EH (cell line): ENCODE measurements at regions not wholly inside any gene's neighbourhood (a gene's known extent, or its start where the extent isn't known, plus 50 kb on each side); places are given as distances from the start of the nearest gene placed in this dataset.
"Not testable (repeated sequence)": the region's sequence is repeated elsewhere in the genome, so short reads cannot be mapped to it uniquely, and the experiment has no call there.

Source experiments
- DNase-seq: peaks from one replicate; pipeline ENCODE4 v3.0.0-alpha.2; 2015; ENCODE audit warnings: low read depth

GRCh38 chr7:131636092-131636491 is 79.7 kb upstream of the PODXL start:
- no peak for DNase-seq

DNA sequence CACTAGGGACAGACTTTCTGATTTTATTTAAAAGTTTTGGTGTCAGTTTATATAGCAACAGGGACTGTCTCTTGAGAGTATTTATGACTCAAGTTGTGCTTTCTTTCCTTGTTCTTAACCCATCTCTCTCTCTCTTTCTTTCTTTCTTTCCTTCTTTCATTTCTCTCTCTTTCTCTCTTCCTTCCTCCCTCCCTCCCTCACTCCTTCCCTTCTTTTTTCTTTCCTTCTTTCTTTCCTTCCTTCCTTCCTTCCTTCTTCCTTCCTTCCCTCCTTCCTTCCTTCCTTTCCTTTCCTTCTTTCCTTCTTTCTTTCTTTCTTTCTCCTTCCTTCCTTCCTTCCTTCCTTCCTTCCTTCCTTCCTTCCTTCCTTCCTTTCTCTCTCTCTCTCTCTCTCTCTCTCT is 77.8 kb upstream of the PODXL start:
- not testable (repeated sequence) for DNase-seq

GRCh38 chr7:131633342-131633843 is 77.0 kb upstream of the PODXL start:
- peak; percentile 94 for DNase-seq

DNA sequence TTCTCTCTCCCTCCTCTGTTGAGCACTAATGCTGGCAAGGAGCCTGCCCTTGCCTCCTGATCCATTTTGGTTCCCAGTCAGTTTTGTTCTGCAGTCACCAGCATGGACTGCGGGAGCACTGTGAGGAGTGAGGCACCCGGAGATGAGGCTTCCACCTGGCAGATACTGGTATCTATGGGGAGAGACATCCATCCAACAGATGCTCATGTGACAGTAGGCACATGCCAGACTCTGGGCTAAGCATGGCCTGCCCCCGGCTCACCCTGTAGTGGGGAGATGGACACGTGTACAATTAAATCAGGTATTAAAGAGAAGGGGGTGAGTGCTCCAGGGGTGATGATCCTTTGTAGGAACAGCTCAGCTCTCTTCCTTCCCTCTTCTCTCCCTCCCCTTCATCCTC is 74.0 kb upstream of the PODXL start:
- no peak for DNase-seq

DNA sequence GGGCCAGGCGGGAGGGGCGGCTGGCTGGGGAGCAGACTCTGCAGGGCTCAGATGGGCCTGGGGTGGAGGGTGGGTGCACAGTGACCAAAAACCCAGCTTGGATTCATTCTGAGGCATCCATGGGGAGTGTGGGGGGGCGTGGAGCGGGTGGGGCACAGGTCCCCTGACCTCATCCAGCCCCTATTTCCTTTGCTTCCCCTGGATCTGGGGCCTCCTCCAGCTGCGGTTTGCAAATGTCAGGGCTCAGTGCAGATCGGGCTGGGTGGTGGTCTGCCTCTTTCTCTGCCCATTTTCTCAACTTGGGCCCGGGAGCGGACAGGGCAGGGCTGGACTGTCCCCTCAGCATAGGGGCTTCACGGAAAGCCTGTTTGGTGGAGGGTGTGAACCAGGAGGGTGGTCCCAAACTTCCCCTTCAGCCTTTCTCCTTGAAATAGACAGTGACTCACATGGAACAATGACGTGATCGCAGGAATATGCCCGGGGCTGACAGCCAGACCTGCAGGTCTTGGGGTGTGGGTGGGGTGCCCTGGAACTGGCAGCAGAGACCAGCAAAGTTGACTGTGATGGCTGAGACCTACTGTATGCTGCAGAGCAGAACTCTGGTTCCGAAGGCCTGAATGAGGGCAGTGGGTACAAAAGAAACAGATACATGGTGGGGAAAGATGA is 72.9 kb upstream of the PODXL start:
- DNase-seq = peak; percentile 73

GRCh38 chr7:131628634-131629033 is 72.2 kb upstream of the PODXL start:
- no peak for DNase-seq

- no peak for DNase-seq
Observed at GRCh38 chr7:131627735-131628190, 71.3 kb upstream of the PODXL start.

DNA sequence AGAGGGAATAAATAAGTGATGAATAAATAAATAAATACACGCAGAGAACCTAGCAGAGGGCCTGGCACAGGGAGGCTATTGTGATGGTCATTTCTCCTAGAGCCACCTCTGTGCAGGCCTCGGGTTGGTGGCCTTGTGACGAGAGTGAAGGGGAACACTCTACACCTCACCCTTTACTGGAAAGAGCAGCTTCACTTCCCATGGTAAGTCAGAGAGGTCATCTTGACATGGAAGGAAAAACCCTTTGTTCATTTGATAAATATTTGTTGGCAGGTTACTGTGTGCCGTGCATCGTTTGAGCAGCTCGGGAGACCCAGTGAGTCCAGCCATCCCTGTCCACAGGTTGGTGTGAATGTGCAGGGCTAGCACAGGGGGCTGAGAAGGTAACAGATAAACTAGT is 70.2 kb upstream of the PODXL start:
- DNase-seq = no peak

- DNase-seq = peak; percentile 97
Observed at GRCh38 chr7:131625817-131626372, 69.5 kb upstream of the PODXL start.

GRCh38 chr7:131625345-131625744 is 68.9 kb upstream of the PODXL start:
- not testable (repeated sequence) for DNase-seq

DNA sequence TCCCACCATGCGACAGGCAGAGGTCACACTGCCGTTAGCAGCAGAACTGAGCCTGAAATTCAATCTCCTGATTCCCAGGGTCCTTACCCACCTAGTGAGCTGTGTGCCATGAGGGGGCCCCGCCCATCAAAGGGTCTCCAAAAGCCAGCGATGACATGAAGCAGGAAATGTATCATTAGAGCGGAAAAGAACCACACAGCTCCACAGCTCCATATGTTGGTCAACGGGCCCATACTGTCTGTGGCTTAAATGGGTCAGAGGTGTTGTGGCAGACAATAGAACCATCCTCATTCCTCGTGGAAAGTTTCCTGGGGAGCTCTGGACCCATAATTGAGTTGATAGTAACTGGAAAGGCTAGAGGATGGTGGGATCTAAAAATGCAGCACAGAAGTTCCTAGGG is 68.1 kb upstream of the PODXL start:
- no peak for DNase-seq

GRCh38 chr7:131623154-131623553 is 66.7 kb upstream of the PODXL start:
- no peak for DNase-seq

DNA sequence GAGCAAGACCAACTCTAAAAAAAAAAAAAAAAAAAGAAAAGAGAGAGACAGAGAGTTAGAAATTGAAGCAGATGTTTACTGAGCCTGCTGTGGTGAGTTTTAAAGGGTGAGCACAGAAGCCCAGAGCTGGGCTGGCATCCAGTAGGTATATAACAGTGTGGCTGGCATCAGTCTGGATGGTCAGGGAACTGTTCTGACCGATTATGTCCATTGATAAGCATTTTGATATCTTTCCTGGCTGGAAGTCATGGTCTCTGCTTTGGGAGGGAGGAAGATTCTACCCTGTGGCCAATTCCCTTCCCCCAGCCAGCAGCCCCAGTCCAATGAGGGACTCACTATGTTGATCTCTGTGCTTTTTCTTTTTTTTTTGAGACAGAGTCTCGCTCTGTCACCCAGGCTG is 65.2 kb upstream of the PODXL start:
- no peak for DNase-seq

- DNase-seq = peak; percentile 45
Observed at GRCh38 chr7:131620673-131621609, 64.5 kb upstream of the PODXL start.

- DNase-seq = no peak
Observed at GRCh38 chr7:131619336-131620305, 63.2 kb upstream of the PODXL start.

DNA sequence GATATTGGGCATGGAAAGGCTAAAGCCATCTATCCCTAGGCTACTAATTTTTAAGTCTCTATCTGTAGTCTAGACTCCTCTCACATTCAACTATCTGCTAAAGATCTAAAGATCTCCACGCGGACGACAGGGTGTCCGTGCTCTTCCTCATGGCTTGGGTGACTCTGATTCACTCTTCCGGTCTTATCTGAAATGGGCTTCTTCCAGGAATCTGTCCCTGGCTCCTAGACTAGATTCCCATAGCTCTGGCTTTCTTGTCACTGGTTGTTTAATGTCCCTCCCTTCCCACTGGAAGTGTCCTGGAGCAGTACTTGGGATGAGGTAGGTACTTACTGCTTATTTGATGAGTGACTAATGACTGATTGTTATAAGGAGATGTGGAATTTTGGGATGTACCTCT is 62.0 kb upstream of the PODXL start:
- no peak for DNase-seq

GRCh38 chr7:131616487-131617200 is 60.2 kb upstream of the PODXL start:
- DNase-seq = no peak

- no peak for DNase-seq
Observed at GRCh38 chr7:131613909-131614308, 57.5 kb upstream of the PODXL start.

DNA sequence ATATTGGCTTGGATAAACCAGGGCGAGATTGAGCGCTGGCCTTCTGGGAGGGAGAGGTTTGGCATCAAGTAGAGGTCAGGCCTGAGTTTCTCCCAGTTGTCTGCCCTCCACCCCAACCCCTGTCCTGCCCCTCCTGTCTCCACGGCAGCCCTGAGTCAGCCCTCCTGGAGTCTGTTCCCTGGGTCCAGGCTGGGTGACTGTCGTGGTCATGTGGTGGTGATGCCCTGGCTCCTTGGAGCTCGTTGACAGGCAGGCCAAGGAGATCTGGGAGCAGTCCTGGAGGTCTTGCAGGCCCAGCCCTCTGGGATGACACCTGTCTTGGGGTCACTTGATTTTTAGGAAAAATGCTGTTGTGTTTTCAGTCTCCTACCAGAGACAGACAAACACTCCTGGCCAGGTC is 53.6 kb upstream of the PODXL start:
- no peak for DNase-seq

DNA sequence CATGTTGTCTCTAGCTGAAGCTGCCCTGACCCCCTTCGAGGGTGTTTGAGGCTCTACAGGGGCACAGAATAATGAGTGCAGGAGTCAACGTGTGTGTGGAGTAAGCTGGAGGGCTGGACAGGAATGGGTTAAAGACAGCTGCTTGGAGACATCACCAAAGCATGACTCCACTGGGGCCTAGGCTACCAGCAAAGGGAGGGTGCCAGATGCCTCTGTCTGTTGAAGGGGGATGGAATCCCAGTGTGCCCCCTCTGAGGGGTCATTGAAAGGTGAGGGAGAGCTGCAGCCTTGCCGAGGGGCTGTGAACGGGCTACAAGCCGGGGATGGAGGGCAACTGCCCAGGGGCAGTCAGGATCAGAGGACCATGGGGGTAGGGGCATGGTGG is 51.7 kb upstream of the PODXL start:
- no peak for DNase-seq
